DMS53 treated with DMSO at 0.1 percent for 48 hours (cell line): ENCODE measurements at regions not wholly inside any gene's neighbourhood (a gene's known extent, or its start where the extent isn't known, plus 50 kb on each side); places are given as distances from the start of the nearest gene placed in this dataset.
A peak's percentile ranks its signal among the peaks of the same experiment; 100 is the strongest.

Source experiments
- DNase-seq: peaks from one replicate; lab custom pipeline; 2025; ENCODE audit not compliant: unreplicated experiment; lab: John Stamatoyannopoulos, UW

DNA sequence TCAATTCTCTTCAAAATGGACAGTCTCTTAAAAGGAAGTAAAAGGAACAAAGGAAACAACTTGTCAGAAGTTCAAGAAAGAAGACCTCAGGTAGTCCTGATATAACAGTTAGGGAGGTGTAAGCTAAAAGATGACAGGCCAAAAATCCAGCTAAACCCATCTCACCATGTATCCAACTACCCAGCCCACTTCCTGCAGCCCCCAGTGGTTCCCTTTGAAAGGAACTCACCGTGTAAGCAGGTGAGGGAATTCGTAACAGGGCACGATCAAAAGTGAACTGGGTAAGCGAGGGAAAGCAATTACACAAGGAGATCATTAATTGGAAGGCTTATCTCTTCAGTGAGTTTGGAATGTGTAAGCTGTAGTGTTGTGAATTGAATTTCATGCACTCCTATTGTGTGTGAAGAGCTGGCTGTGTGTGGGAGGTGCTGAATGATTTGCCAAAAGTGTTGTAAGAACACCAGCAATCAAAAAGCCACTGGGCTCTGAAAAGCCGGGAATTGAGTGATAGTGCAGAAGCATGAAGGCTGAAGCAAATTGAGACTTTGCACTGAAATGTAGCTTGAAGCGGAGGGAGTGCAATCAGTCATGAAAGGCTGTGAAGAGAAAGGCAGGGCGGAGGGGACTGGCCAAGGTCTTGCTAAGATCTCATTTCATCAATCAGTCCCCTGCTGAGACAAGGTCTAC is 914.2 kb upstream of the LCORL start:
- DNase-seq, result no peak

GRCh38 chr4:18934197-18934596 is 912.6 kb upstream of the LCORL start:
- peak; percentile 15 for DNase-seq

- DNase-seq, result no peak
Measured at GRCh38 chr4:18932730-18933339, 911.3 kb upstream of the LCORL start.

GRCh38 chr4:18931643-18932377 is 910.3 kb upstream of the LCORL start:
- no peak for DNase-seq

DNA sequence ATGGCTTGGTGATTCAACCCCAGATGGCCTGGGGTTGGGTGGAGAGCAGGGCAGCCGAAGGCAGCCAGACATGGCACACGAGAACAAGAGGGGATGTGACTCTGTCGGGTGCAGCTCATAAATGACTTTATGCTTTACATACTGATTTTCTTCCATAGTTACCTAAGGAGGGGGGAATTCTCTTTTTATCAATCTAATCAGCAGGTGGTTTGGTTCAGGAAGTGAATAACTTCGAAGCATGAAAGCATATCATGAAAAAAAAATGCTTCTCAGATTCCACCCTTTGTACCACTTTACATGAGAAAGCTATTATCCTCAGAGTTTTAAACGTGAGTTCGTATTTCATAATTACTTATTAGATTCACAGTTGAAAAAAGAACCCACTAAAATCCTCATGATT is 908.9 kb upstream of the LCORL start:
- DNase-seq, result no peak

DNA sequence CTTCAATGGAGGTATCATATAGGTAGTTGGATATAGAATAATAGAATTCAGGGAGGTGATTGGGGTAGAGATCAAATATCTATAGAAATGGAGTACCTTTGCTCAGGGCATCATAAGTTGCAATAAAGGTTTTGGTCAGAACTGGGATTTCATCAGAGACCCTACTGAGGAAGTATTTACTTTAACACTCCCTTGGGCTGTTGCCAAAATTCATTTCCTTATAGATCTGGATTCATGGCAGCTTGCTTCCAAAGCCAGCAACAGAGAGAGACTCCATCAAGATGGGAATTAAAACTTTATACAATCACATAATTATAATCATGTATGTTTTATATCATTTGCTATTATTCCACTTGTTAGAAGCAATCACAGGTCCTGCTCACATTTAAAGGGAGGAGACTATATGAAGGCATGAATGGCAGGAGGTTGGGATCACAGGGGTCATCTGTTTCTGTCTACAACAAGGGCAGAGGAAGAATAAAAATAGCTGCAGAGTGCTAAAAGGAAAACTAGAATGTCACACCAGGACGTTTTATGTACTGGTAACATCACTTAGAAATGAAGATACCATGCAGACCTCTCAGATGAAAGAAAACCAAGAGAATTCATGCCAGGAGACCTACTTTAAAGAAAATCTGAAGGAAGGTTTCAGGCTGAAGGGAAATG is 902.1 kb upstream of the LCORL start:
- DNase-seq, result no peak

DNA sequence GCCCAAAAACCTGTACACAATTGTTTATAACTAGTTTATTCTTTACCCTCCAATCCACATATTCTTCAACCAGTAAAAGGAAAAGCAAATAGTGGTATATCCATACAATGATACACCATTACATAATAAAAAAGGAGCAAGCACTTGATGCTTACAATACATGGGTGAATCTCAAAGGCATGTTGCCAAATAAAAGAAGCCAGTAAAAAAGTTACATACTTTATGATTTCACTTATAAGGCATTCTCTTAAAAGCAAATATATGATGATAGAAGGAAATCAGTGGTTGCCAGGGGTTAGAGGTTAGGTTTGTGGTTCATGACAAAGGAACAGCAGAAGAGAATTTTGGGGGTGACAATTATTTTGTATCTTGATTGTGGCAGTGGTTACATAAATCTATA is 896.1 kb upstream of the LCORL start:
- DNase-seq, result no peak

- no peak for DNase-seq
Measured at GRCh38 chr4:18914182-18914581, 892.6 kb upstream of the LCORL start.

DNA sequence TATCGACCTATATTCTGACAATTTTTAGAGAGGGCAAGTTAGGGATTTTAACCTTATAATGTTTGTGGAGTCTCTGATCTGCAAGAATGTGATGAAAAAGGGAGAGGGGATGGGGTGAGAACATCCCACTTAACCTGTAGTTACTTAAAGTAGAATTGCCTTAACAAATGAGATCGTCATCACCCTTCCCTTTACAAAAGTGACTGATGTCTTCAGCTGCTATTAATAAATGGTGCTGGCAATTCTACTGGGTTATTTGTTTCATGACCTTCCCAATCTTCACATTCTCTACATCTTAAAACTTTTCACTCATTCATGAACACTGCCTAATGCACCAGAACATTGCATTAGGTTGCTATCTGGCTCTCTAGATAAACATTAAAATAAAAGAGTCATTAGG is 873.4 kb upstream of the LCORL start:
- no peak for DNase-seq

- DNase-seq, result no peak
Measured at GRCh38 chr4:18882468-18882867, 860.9 kb upstream of the LCORL start.

GRCh38 chr4:18881556-18881955 is 860.0 kb upstream of the LCORL start:
- no peak for DNase-seq

- no peak for DNase-seq
Measured at GRCh38 chr4:18880871-18881270, 859.3 kb upstream of the LCORL start.

DNA sequence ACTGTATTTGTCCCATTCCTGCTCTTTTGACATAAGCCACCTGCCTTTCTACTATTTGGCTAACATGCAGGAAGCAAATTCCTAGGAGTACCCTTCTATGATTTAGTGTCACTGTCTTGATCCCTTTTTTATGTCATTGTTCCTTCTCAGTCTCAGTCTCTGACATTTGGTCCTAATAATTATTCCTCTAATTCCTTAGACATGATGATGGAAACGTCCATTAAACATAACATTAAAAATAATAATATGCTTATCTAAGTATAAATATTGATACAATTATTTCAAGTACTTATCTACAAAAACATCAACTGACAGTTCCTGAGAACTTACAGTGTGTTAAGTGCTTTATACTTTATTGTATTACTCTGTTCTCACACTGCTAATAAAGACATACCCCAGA is 857.0 kb upstream of the LCORL start:
- DNase-seq, result no peak

DNA sequence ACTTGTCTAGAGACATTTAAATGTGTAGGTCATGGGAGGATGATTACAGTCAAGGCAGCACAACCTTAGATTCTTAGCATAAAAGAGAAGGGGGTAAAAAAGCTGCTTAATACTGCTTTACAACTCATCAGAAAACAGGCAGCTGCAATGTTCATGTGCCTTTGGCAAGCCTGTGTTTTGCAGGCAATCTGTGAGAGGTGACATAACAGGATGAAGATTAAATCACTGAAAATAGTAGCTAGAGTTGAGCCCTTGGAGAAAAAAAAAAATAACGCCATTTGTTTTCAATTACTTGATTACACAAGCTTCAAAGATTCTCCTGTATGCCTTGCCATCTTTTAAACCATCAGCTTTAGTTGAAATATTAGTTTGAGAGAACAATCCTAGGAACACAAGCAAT is 847.6 kb upstream of the LCORL start:
- DNase-seq, result no peak

- no peak for DNase-seq
Measured at GRCh38 chr4:18860836-18861530, 839.4 kb upstream of the LCORL start.

- no peak for DNase-seq
Measured at GRCh38 chr4:18859468-18859867, 837.9 kb upstream of the LCORL start.

DNA sequence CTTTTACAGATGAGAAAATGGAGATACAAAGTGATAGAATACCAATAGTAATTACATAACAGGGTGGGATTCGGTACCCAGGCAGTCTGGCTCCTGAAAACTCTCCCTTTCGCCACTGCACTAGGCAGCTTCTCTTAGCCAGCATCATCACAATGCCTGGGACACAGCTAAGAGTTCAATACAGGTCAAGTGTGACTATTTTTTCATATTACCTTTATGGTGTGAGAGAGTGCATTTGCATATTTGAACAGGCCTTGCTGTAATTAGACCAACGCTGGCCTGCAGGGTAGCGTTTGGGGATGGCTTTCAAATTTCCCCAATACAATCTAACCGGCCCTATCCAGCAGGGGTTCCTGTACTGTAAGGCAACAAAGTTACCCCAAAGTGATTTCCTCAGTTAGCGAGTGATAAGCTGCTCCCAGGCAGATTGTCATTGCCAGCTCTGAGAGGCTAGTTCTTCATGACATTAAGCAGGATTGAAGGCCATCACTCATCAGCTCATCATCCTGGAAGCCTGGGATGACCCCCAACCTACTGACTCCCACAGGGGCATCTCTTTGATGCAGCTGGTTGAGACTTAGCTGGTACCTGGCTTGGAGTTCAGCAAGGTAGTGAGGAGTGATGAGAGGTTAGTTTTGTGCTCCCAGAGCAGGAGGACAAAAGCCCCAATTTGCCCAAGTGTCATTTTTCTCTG is 836.8 kb upstream of the LCORL start:
- no peak for DNase-seq

DNA sequence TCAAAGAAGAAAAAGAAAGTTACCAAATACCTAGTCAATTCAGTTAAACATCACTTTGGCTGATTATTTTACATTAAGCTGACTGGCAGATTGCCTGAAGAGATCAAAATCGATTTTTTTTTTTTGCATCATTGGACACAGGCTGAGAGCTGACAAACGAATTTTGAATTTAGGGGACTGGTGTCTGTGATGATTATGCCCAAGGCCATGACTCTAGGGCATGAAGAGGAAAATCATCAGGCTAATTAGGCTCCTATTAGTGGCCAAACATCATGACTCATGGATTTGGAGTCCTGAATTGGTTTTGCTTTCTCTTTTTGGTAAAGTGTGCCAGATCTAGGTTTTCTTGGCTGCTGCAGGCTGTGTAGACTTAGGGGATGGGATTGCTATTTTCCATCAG is 829.3 kb upstream of the LCORL start:
- no peak for DNase-seq

DNA sequence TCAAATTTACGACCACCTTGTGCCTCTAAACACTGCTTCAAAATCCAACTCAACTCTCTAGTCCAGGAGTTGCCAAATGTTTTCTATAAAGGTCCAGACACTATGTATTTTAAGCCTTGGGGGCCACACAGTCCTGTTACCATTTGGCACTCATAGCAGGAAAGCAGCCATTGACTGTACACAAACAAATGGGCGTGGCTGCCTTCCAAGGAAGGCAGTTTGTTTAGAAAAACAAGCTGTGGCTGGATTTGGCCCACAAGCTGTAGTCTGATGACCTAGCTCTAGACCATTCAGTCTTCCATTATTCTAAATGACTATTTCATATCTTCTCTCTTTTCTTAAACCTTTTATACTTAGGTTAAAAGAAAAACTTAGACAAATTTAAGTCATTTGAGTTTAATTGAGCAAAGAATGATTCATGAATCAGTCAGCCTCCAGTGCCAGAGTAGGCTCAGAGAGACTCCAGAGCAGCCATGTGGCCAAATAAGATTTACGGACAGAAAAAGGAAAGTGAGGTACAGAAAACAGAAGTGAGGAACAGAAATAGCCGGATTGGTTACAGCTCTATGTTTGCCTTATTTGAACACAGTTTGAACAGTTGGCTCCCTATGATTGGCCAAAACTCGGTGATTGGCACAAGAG is 825.8 kb upstream of the LCORL start:
- no peak for DNase-seq

DNA sequence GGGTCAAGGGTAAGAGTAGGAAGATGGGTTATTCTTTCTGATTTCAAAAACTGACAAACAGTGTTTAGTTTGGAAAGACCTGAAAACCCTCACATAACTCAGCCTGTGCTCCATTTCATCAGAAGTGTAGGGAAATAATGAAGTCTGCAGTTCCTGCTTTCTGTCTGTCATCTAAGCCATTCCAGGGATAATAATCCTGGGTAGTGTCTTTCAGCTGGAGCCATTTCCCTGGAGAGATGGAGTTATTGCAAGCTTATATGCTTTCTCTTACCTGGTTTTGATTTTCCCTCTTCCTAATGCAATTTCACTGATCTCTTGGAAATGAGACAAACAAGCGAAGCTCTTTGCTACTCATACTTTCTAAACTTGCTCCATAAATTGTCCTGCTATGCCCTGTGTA is 824.8 kb upstream of the LCORL start:
- no peak for DNase-seq
